ENCODE measurements at regions not wholly inside any gene's neighbourhood (a gene's known extent, or its start where the extent isn't known, plus 50 kb on each side); places are given as distances from the start of the nearest gene placed in this dataset.

- TF ChIP-seq ZNF70 (CRISPR knock-in tag; IDR thresholded peaks at IDR 0.05): no peak
- no peak for TF ChIP-seq ARNTL (CRISPR knock-in tag; IDR thresholded peaks at IDR 0.05; ENCODE audit: borderline replicate concordance, low read depth)
- no peak for TF ChIP-seq ZFP3 (CRISPR knock-in tag; IDR thresholded peaks at IDR 0.05)
Measured at GRCh38 chr5:101543780-101544179, 640.7 kb upstream of the ST8SIA4 start.
